K562 (cell line): ENCODE measurements at regions not wholly inside any gene's neighbourhood (a gene's known extent, or its start where the extent isn't known, plus 50 kb on each side); places are given as distances from the start of the nearest gene placed in this dataset.

Experiments used
- CTCF ChIP-seq, 3 experiments: IDR thresholded peaks in 2 of 3; conservative IDR thresholded peaks in 1 of 3; 2 replicates each; pipeline ENCODE4 v1.5.1; 2011 to 2012; ENCODE audit warnings: low read length in 3 of 3, mild to moderate bottlenecking in 3 of 3, control low read depth in 2 of 3, improper control_type of control experiment in 1 of 3, inconsistent platforms in 1 of 3, low read depth in 1 of 3, mixed read lengths in 1 of 3, moderate library complexity in 1 of 3; ENCODE audit not compliant: insufficient read depth in 2 of 3
- FOS ChIP-seq: IDR thresholded peaks from 3 replicates; pipeline ENCODE4 v1.6.1; 2011; ENCODE audit not compliant: insufficient read length; ENCODE audit errors: extremely low read depth
- POLR2A ChIP-seq: fragments of 450-650 bp; conservative IDR thresholded peaks from 2 replicates; pipeline ENCODE4 v1.6.1; 2016
- RFX5 ChIP-seq: IDR thresholded peaks from 2 replicates; pipeline ENCODE4 v1.6.1; 2011; ENCODE audit warnings: low read depth, mild to moderate bottlenecking, improper control_type of control experiment, low read length
- SMAD3 ChIP-seq: fragments of 450-650 bp; formaldehyde crosslinking; conservative IDR thresholded peaks from 2 replicates; pipeline ENCODE4 v1.4.0; 2020; ENCODE audit warnings: mild to moderate bottlenecking
- STAT5A ChIP-seq: IDR thresholded peaks from 2 replicates; pipeline ENCODE4 v1.6.1; 2012; ENCODE audit warnings: low read length, inconsistent platforms, borderline replicate concordance
- ZBTB49 ChIP-seq: sonication (generic); formaldehyde crosslinking; IDR thresholded peaks from 2 replicates; pipeline ENCODE4 v1.8.0; 2022; ENCODE audit warnings: missing genetic modification reagents, mild to moderate bottlenecking, borderline replicate concordance
- ZNF174 ChIP-seq: fragments of 250-450 bp; sonication (Bioruptor Pico); IDR thresholded peaks from 2 replicates; pipeline ENCODE4 v1.4.0; 2020; ENCODE audit warnings: mild to moderate bottlenecking
- ZNF23 ChIP-seq: fragments of 250-450 bp; sonication (Bioruptor Pico); IDR thresholded peaks from 2 replicates; pipeline ENCODE4 v1.4.0; 2020; ENCODE audit warnings: mild to moderate bottlenecking

DNA sequence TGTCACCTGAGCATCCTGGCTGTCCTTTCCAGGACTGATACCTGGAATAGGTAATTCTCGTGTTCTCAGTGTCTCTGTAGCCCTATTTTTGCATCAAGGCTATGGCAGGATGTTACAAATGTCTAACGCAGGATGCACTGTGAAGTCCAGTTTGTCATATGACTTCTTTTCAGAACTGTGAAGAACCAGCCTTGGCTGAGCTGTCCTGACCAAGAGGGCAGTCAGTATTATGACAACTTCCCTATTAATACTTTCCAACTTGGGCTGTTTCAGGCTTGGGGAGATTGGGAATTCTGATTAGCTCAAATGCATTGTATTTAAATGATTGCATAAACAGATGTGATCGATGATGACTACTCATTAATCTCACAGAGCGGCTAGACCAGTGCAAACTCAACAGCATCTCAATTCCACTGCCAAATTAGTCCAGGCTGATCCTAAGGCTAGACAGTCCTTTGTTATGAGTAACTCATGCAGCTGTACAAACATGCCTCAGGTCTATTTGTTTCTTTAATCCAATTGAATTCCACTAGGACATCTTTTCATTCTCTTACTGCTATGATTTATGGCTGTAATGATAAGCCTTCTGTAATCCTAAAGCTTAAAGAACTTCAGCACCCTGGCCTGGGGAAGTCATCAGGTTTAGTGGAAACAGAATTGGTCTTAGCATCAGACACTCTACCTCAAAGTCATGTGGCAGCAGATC, 331.6 kb downstream of the KCNS3 start:
- TF ChIP-seq SMAD3 (CRISPR knock-in tag) = no peak
- TF ChIP-seq STAT5A = no peak
- TF ChIP-seq FOS = no peak
- no peak for TF ChIP-seq CTCF (IDR thresholded peaks at IDR 0.05 in 2 of 3, conservative IDR thresholded peaks at IDR 0.05 in 1 of 3; ENCODE audit: insufficient read depth in 2 of 3, low read depth in 1 of 3, low read length in 3 of 3)
- TF ChIP-seq ZNF174 (CRISPR knock-in tag) = no peak
- TF ChIP-seq RFX5 = no peak
- TF ChIP-seq ZNF23 (CRISPR knock-in tag) = no peak
- no peak for TF ChIP-seq POLR2A
- no peak for TF ChIP-seq ZBTB49 (CRISPR knock-in tag)
